H9 (cell line): ENCODE measurements at regions not wholly inside any gene's neighbourhood (a gene's known extent, or its start where the extent isn't known, plus 50 kb on each side); places are given as distances from the start of the nearest gene placed in this dataset.

Experiments
- DNase-seq: peaks from one replicate; pipeline ENCODE4 v3.0.0-alpha.2; 2017
- H2AFZ ChIP-seq: one replicate; pipeline ENCODE4 v1.6.1; 2013; ENCODE audit warnings: mild to moderate bottlenecking, low read length, control low read depth, moderate library complexity
- H2AK5ac ChIP-seq: 2 replicates; pipeline ENCODE4 v1.6.1; 2013; ENCODE audit warnings: low read length, control low read depth, mixed read lengths; ENCODE audit not compliant: insufficient read length
- H2BK120ac ChIP-seq: one replicate; pipeline ENCODE4 v1.6.1; 2013; ENCODE audit warnings: low read depth, mild to moderate bottlenecking, low read length, control low read depth, inconsistent platforms; ENCODE audit not compliant: poor library complexity, severe bottlenecking
- H2BK12ac ChIP-seq: 2 replicates; pipeline ENCODE4 v1.6.1; 2013; ENCODE audit warnings: low read length, control low read depth, mixed read lengths, low read depth; ENCODE audit not compliant: insufficient read length
- H2BK15ac ChIP-seq: 2 replicates; pipeline ENCODE4 v1.6.1; 2013; ENCODE audit warnings: low read depth, low read length, control low read depth
- H2BK20ac ChIP-seq: one replicate; pipeline ENCODE4 v1.6.1; 2013; ENCODE audit warnings: low read depth, mild to moderate bottlenecking, low read length, control low read depth, inconsistent platforms; ENCODE audit not compliant: poor library complexity, severe bottlenecking
- H2BK5ac ChIP-seq: 2 replicates; pipeline ENCODE4 v1.6.1; 2013; ENCODE audit warnings: low read length, control low read depth, mixed read lengths; ENCODE audit not compliant: insufficient read length
- H3K14ac ChIP-seq: 2 replicates; pipeline ENCODE4 v1.6.1; 2013; ENCODE audit warnings: low read length, control low read depth; ENCODE audit not compliant: insufficient read depth
- H3K18ac ChIP-seq: 2 replicates; pipeline ENCODE4 v1.6.1; 2013; ENCODE audit warnings: low read depth, mild to moderate bottlenecking, mixed read lengths, low read length, control low read depth; ENCODE audit not compliant: insufficient read length
- H3K23ac ChIP-seq: 2 replicates; pipeline ENCODE4 v1.6.1; 2013; ENCODE audit warnings: low read length, control low read depth, mixed read lengths, low read depth; ENCODE audit not compliant: insufficient read length
- H3K23me2 ChIP-seq: 2 replicates; pipeline ENCODE4 v1.6.1; 2013; ENCODE audit warnings: low read depth, mild to moderate bottlenecking, mixed read lengths, low read length, control low read depth; ENCODE audit not compliant: insufficient read length, poor library complexity, severe bottlenecking
- H3K27ac ChIP-seq: 2 replicates; pipeline ENCODE4 v1.5.1; 2013; ENCODE audit warnings: low read length, control low read depth, mixed read lengths, low read depth; ENCODE audit not compliant: insufficient read length
- H3K27me3 ChIP-seq: 2 replicates; pipeline ENCODE4 v1.6.1; 2013; ENCODE audit warnings: low read length, control low read depth, inconsistent platforms; ENCODE audit not compliant: insufficient read depth
- H3K4ac ChIP-seq: 2 replicates; pipeline ENCODE4 v1.6.1; 2013; ENCODE audit warnings: low read depth, mild to moderate bottlenecking, control low read depth, inconsistent platforms, low read length, moderate library complexity
- H3K4me1 ChIP-seq: 2 replicates; pipeline ENCODE4 v1.6.1; 2013; ENCODE audit warnings: low read length, control low read depth, inconsistent platforms; ENCODE audit not compliant: insufficient read depth
- H3K4me2 ChIP-seq: 2 replicates; pipeline ENCODE4 v1.6.1; 2013; ENCODE audit warnings: low read length, control low read depth, mixed read lengths; ENCODE audit not compliant: insufficient read length, insufficient read depth
- H3K56ac ChIP-seq: 2 replicates; pipeline ENCODE4 v1.6.1; 2013; ENCODE audit warnings: low read depth, mild to moderate bottlenecking, mixed read lengths, low read length, control low read depth; ENCODE audit not compliant: insufficient read length
- H3K79me1 ChIP-seq: 2 replicates; pipeline ENCODE4 v1.6.1; 2013; ENCODE audit warnings: low read depth, mild to moderate bottlenecking, moderate library complexity, low read length, control low read depth, inconsistent platforms; ENCODE audit not compliant: insufficient read depth, poor library complexity, severe bottlenecking
- H3K79me2 ChIP-seq: 2 replicates; pipeline ENCODE4 v1.6.1; 2013; ENCODE audit warnings: low read length, control low read depth, inconsistent platforms; ENCODE audit not compliant: insufficient read depth
- H3K9ac ChIP-seq: 2 replicates; pipeline ENCODE4 v1.6.1; 2013; ENCODE audit warnings: low read length, control low read depth, mixed read lengths; ENCODE audit not compliant: insufficient read length; ENCODE audit errors: extremely low read depth
- H3K9me3 ChIP-seq: one replicate; pipeline ENCODE4 v1.6.1; 2013; ENCODE audit warnings: low read depth, low read length, inconsistent platforms; ENCODE audit not compliant: control insufficient read depth
- H3T11ph ChIP-seq: one replicate; pipeline ENCODE4 v1.6.1; 2013; ENCODE audit warnings: mild to moderate bottlenecking, low read length, control low read depth, inconsistent platforms
- H4K20me1 ChIP-seq: one replicate; pipeline ENCODE4 v1.6.1; 2013; ENCODE audit not compliant: control insufficient read depth, insufficient read length, insufficient read depth
- H4K5ac ChIP-seq: 2 replicates; pipeline ENCODE4 v1.6.1; 2013; ENCODE audit warnings: low read depth, mild to moderate bottlenecking, mixed read lengths, low read length, control low read depth; ENCODE audit not compliant: insufficient read length
- H4K8ac ChIP-seq: replicated peaks from 2 replicates; pipeline ENCODE4 v1.6.1; 2013; ENCODE audit warnings: low read length, control low read depth, mixed read lengths, low read depth; ENCODE audit not compliant: insufficient read length
- H4K91ac ChIP-seq: 2 replicates; pipeline ENCODE4 v1.6.1; 2013; ENCODE audit warnings: low read depth, mild to moderate bottlenecking, moderate library complexity, mixed read lengths, low read length, control low read depth; ENCODE audit not compliant: insufficient read length
- H3K27ac Mint-ChIP-seq, 3 experiments: 2 replicates in 2 of 3; 3 replicates in 1 of 3; pipeline ENCODE4 v1.8.0; 2020 to 2021; ENCODE audit warnings: mixed read lengths in 3 of 3, mild to moderate bottlenecking in 1 of 3, moderate library complexity in 1 of 3
- H3K27me3 Mint-ChIP-seq: 2 replicates; pipeline ENCODE4 v1.8.0; 2021; ENCODE audit warnings: low read depth, mild to moderate bottlenecking, moderate library complexity, mixed read lengths
- H3K36me3 Mint-ChIP-seq, 3 experiments: 2 replicates in 2 of 3; 3 replicates in 1 of 3; pipeline ENCODE4 v1.8.0; 2020 to 2021; ENCODE audit warnings: low read depth in 3 of 3, mixed read lengths in 3 of 3; ENCODE audit not compliant: insufficient read depth in 1 of 3
- H3K4me1 Mint-ChIP-seq, 2 experiments: 2 replicates each; pipeline ENCODE4 v1.8.0; 2020; ENCODE audit warnings: mixed read lengths in 2 of 2
- H3K4me3 Mint-ChIP-seq, 2 experiments: 2 replicates in 1 of 2; 3 replicates in 1 of 2; pipeline ENCODE4 v1.8.0; 2020 to 2021; ENCODE audit warnings: mild to moderate bottlenecking in 2 of 2, mixed read lengths in 2 of 2, moderate library complexity in 1 of 2
- H3K9me3 Mint-ChIP-seq, 2 experiments: 2 replicates in 1 of 2; 3 replicates in 1 of 2; pipeline ENCODE4 v1.8.0; 2020; ENCODE audit warnings: mild to moderate bottlenecking in 2 of 2, mixed read lengths in 2 of 2, moderate library complexity in 1 of 2
- CTCF ChIP-seq: fragments of 200-600 bp; sonication (generic); conservative IDR thresholded peaks from 3 replicates; pipeline ENCODE4 v1.8.0; 2021; ENCODE audit warnings: antibody characterized with exemption, mild to moderate bottlenecking
- WGBS: extraction: QIAGEN DNeasy Blood & Tissue Kit; methylation state at CpG from one replicate; pipeline ENCODE4 v1.1.7; 2013; ENCODE audit warnings: missing lambda C conversion rate, low lambda C conversion rate, mixed read lengths; ENCODE audit not compliant: insufficient read length; ENCODE audit errors: extremely low coverage; 5-methylcytosine and 5-hydroxymethylcytosine counted together

GRCh38 chr1:168832661-168833060 lies 103.7 kb upstream of the DPT start:
- H4K20me1 ChIP-seq = no peaks in the 10 kb centered on the region
- no peak overlapping the region for H3K27ac Mint-ChIP-seq
- DNase-seq = no peak
- H3K23ac ChIP-seq = no peak overlapping the region
- no peak overlapping the region for H3K14ac ChIP-seq
- WGBS = no CpG with 5 or more reads among the region's 2 CpGs
- H3T11ph ChIP-seq = no peak overlapping the region
- no peaks in the 10 kb centered on the region for H3K23me2 ChIP-seq
- H3K9me3 ChIP-seq = no peaks in the 10 kb centered on the region
- H3K27ac ChIP-seq = no peak overlapping the region
- H3K27me3 Mint-ChIP-seq = no peaks in the 10 kb centered on the region
- H3K9ac ChIP-seq = no peak overlapping the region
- no peak overlapping the region for H2AFZ ChIP-seq
- no peak overlapping the region for H4K91ac ChIP-seq
- no peak overlapping the region for H2BK15ac ChIP-seq
- no peak overlapping the region for H3K4me3 Mint-ChIP-seq
- no peak overlapping the region for H4K5ac ChIP-seq
- H2BK20ac ChIP-seq = no peak overlapping the region
- H3K18ac ChIP-seq = no peak overlapping the region
- H3K4me1 ChIP-seq = no peaks in the 10 kb centered on the region
- H3K36me3 Mint-ChIP-seq = peaks cover 0 to 3% (median 3%) of the 10 kb centered on the region in 3 experiments; a peak in 3 of 7 replicates
- no peak overlapping the region for H3K4me2 ChIP-seq
- H2BK120ac ChIP-seq = no peak overlapping the region
- no peak overlapping the region for H2AK5ac ChIP-seq
- no peak overlapping the region for H2BK5ac ChIP-seq
- no peak overlapping the region for H3K4ac ChIP-seq
- H3K9me3 Mint-ChIP-seq = peaks cover 12% of the 10 kb centered on the region in 2 experiments; a peak in 4 of 5 replicates
- no peak for TF ChIP-seq CTCF
- no peaks in the 10 kb centered on the region for H3K79me1 ChIP-seq
- peaks cover 22 to 33% of the 10 kb centered on the region in 2 experiments for H3K4me1 Mint-ChIP-seq
- no peak overlapping the region for H3K56ac ChIP-seq
- no peak overlapping the region for H4K8ac ChIP-seq
- no peaks in the 10 kb centered on the region for H3K79me2 ChIP-seq
- H2BK12ac ChIP-seq = no peak overlapping the region
- no peaks in the 10 kb centered on the region for H3K27me3 ChIP-seq
